Retinal pigment epithelial cell (primary cell): ENCODE measurements at regions not wholly inside any gene's neighbourhood (a gene's known extent, or its start where the extent isn't known, plus 50 kb on each side); places are given as distances from the start of the nearest gene placed in this dataset.

Experiments
- DNase-seq: peaks from one replicate; pipeline ENCODE4 v3.0.0-alpha.2; 2010; ENCODE audit warnings: low read depth
- H3K4me3 ChIP-seq: 2 replicates; pipeline ENCODE4 v1.5.1; 2011; ENCODE audit warnings: mild to moderate bottlenecking, low read length, control low read depth, moderate library complexity
- CTCF ChIP-seq: conservative IDR thresholded peaks from 2 replicates; pipeline ENCODE4 v1.5.1; 2011; ENCODE audit warnings: low read depth, low read length, control low read depth, inconsistent platforms

DNA sequence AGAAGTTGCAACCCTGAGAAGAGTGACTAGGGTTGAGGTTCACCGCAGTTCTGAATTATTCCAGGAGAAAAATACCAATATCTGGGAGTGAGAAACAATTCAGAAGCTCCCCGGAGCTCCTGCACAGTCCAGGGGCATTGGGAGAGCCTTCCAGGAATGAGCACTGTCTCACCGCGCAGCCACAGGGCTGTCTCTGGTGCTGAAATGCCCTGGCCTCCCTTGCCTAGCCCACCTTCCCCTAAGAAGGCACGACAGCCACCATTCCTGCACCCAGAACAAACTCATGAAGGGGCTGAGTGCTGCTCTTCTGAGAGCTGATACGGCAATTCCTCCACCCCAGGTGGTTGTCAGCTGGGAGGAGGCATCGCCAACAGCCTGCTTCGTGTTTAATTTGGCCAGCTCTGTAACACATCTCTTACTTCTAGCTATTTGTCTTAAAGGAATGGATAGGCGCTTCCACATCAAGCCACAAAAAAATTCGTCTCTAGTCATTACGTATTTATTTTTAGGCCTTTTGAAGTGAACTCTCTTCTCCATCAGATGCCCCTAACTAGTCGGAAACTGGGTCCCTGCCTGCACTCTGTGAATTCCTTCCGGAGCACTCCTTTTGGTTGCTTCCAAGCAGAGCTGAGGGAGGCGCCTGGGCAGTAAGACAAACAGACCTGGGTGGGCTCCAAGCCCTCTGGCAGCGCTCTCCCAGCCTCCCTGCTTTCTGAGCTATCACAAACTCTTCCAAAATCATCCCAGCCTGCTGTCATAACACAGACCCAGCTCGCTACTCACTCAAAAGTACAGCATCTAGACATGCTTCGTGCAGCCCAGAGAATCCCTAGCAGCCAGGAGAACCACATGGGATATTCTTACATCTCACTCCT is 120.5 kb upstream of the CCDC68 start:
- no peak for TF ChIP-seq CTCF
- H3K4me3 ChIP-seq = no peak overlapping the region
- DNase-seq = no peak

DNA sequence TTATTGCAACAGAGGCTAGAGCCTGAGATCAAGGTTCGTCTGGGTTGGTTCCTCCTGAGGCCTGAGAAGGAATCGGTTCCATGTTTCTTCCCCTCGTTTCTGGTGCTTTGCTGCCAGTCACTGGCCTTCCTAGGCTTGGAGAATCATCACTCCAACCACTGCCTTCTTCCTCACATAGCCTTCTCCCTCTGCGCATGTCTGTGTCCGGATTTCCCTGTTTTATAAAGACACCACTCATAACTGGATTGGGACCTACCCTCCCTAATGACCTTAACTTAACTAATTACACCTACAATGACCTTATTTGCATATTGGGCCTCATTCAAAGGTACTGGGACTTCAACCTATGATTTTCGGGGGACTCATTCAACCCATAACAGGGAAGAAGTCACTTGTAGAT is 119.8 kb upstream of the CCDC68 start:
- no peak overlapping the region for H3K4me3 ChIP-seq
- TF ChIP-seq CTCF = no peak
- no peak for DNase-seq

DNA sequence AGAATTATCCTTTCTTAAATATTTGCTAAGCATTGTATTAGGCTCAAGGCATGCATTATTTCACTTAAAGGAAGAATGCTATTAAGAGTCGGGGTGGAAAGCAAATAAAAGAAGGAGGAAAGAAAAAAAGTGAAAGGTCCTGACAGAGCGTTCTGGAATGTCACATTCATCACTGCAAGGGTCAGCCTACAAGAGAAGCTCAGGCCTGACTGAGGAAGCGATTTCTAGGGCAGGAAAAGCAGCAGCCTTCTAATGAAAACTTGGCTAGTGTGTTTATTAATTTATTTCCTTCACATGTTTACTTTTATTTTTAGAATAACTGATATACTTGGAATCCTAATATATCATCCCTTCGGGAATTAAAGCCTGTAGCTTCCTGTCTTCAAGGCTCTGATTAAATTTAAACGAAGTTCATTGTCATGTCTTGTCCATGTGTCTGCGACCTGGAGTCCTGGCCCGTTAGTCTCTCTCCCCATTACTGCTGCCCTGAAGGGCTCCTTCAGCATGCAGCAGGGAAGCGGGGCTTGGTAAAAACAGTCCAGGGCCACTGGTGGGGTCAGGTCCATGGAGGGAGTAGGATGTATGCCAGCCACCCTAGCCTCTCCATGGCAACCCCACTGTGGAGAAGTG is 119.2 kb upstream of the CCDC68 start:
- DNase-seq = no peak
- no peak overlapping the region for H3K4me3 ChIP-seq
- no peak for TF ChIP-seq CTCF

DNA sequence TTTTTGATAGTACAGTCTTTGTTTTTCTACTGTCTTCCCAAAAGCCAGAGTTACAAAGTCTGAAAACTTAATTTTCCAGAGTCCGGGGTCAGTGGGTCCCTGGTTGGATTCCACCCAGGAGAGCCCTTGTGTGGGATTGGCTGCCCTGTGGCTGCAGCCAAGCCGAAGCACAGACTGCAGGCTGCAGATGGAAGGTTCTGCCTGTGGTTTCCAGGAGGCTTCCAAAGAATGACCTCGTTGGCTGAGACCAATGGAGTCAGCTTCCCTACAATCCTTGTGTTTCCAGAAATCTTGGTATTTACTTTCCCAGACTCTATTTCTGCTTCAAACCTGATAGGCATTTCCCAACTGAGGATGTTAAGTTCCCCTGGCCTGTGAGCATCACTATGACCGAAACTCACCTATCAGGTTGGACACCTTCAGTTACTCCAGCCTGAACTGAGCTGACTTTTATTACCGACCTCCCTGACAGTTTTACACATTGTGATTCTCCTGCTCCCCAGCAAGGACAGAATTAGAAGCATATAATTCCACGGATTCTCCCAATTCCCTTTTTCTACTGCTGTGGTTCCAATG is 117.5 kb upstream of the CCDC68 start:
- DNase-seq = no peak
- no peak for TF ChIP-seq CTCF
- H3K4me3 ChIP-seq = no peak overlapping the region

- no peak for TF ChIP-seq CTCF
- no peak for DNase-seq
- no peak overlapping the region for H3K4me3 ChIP-seq
These were observed 114.6 kb upstream of the CCDC68 start for GRCh38 chr18:55073834-55074233.

DNA sequence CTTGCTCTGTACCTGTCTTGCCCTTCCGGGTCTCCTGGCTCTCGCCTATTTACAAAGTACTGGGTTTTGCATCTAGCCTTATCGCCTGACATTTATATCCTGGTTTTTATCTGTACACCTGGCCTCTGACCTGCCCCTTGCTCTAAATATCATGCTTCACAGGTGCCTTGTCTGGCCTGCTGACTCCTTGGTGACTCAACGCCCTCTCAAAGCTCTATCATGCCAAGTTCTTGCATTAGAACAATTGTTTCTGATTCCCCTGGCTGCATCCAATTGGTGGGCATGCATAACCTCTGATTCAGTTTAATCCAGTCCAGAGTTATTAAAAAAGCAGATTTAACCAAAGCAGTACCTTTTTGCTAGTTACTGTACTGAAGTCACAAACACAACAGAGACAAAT is 113.9 kb upstream of the CCDC68 start:
- no peak for TF ChIP-seq CTCF
- no peak overlapping the region for H3K4me3 ChIP-seq
- DNase-seq = no peak
